ENCODE measurements at regions not wholly inside any gene's neighbourhood (a gene's known extent, or its start where the extent isn't known, plus 50 kb on each side); places are given as distances from the start of the nearest gene placed in this dataset.
A peak's percentile ranks its signal among the peaks of the same experiment; 100 is the strongest.
"Not testable (repeated sequence)": the region's sequence is repeated elsewhere in the genome, so short reads cannot be mapped to it uniquely, and the experiment has no call there.

DNA sequence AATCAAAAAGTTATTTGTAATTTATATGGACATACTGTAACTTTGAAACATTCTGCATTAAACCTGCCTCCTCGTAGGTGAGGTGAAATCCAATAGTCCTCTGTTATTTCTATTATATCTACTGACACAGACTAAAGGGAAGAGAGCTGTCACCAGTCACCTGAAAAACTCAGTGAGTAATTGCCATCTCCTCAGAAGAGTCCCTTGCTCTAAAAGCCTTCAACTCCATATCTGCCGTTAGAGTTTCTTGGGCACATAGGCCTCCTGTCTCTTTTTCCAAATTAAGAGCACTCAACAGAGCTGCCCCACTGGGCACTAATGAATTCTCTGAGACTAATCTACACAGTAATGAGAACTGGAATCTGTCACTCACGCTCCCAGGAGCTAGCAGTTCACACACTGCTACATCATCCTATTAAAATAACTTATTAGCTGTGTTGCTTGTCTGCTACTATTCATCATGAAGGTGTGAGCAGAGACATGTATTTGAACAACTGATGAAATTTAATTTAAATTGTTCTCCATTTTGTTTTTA lies 67.3 kb upstream of the VCAN start:
- no peak for DNase-seq

DNA sequence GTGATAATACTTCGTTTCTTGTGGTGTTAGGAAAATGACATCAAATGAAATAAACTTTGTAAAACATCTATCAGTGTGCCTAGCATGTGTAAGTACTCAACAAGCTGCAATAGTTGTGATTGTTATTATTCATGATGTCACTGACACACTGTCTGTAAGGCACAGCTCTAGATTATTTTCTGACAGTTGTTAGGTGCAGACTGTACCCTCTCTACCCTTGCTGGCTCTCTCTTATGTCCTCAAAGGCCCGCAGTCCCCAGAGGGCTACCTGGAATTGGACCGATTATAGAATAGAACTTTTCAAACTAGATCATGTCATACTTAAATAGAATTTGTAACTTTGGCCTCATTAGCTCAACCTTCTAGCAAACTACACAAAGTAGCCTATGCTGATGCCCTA lies 65.9 kb upstream of the VCAN start:
- no peak for DNase-seq

DNA sequence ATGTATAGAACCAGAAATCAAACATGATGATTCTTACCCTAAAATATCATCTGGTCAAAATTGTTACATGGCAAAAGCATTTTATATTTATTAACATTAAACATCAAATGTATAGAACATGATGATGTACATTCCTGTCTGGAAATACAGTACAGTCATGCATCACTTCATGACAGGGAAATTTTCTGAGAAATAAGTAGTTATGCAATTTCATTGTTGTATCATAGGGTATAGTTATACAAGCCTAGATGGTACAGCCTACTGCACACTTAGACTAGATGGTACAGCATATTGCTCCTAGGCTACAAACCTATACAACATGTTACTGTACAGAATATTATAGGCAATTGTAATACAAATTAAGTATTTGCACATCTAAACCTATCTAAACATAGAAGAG lies 64.6 kb upstream of the VCAN start:
- DNase-seq: no peak

DNA sequence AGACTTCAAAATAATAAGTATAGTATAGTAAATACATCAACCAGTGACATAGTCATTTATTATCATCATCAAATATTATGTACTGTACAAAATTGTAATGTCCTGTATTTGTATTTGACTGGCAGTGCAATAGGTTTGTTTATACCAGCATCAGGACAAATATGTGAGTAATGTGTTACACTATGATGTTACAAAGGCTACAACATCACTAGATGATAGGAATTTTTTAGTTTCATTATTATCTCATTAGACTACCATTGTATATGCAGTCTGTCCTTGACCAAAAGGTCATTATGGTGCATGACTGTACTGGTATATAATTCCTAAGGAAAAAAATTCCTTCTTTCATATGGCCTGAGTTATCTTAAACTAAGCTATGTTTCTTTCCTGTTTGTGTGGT lies 63.6 kb upstream of the VCAN start:
- DNase-seq: peak; percentile 7

DNA sequence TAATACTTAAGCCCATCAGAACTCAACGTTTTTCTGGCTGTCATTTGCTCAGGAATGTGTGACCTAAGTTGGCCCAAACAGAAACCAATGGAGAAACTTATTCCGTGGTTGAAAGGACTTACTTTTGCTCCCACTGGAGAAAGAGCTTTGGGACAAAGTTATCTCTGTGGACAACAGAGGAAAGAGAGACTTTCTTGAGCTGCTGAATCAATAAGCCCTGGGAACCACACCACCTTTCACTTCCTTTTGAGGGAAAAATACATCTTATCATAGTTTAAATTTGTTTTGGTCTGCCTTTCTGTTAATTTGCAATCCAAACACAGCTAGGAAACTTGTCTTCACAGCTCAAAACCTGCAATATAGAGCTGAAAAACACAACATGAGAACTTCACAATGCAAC lies 62.8 kb upstream of the VCAN start:
- no peak for DNase-seq

DNA sequence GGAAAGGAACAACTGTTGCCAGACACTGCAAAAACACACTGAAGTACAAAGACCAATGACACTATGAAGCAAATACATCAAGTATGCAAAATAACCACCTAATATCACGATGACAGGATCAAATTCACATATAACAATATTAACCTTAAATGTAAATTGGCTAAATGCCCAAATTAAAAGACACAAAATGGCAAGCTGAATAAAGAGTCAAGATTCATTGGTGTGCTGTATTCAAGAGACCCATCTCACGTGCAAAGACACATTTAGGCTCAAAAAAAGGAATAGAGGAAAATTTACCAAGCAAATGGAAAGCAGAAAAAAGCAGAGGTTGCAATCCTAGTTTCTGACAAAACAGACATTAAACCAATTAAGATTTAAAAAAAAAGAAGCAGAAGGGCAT lies 61.8 kb upstream of the VCAN start:
- DNase-seq: not testable (repeated sequence)

DNA sequence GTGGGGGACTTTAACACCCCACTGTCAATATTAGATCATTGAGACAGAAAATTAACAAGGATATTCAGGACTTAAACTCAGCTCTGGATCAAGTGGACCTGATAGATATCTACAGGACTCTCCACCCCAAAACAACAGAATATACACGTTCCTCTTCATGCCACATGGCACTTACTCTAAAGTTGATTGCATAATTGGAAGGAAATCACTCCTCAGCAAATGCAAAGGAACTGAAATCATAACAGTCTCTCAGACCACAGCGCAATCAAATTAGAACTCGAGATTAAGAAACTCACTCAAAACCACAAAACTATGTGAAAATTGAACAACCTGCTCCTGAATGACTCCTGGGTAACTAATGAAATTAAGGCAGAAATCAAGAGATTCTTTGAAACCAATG lies 61.2 kb upstream of the VCAN start:
- not testable (repeated sequence) for DNase-seq

DNA sequence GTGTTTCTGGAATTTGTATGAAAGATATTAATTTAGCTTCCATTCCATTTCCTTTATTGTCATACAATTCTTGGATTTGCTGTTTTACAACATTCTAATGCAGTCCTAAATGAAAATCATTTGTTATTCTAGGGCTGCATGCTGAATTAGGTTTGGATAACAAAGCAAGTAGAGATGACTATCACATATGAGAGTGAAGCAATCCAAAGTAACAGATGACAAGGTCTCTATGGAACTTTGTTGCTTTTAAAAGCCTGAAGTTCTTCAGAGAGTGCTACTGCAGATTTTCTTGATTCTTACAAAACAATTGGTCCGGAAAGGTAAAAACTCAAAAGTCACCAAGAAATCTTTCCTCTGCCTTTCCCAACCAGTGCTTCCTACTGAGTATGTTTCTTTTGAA lies 56.9 kb upstream of the VCAN start:
- DNase-seq: no peak

DNA sequence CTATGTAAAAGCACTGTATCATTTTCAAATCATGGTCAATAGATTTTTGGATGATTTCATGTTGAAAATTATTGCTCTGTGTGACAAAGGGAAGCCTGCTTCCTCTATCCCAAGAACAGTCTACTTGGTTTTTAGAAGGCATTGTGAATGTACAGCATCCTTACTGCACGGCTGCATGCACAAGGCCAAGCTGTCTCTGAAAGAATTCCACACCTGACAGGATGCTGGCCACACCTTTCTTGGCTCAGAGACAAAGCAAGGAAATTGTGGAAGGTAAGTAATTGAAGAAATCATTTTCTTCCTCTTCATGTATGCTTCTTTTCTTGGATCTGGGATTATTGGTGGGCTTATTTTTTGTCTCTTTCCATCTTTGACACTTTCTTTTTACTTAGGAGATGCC lies 53.7 kb upstream of the VCAN start:
- no peak for DNase-seq

DNA sequence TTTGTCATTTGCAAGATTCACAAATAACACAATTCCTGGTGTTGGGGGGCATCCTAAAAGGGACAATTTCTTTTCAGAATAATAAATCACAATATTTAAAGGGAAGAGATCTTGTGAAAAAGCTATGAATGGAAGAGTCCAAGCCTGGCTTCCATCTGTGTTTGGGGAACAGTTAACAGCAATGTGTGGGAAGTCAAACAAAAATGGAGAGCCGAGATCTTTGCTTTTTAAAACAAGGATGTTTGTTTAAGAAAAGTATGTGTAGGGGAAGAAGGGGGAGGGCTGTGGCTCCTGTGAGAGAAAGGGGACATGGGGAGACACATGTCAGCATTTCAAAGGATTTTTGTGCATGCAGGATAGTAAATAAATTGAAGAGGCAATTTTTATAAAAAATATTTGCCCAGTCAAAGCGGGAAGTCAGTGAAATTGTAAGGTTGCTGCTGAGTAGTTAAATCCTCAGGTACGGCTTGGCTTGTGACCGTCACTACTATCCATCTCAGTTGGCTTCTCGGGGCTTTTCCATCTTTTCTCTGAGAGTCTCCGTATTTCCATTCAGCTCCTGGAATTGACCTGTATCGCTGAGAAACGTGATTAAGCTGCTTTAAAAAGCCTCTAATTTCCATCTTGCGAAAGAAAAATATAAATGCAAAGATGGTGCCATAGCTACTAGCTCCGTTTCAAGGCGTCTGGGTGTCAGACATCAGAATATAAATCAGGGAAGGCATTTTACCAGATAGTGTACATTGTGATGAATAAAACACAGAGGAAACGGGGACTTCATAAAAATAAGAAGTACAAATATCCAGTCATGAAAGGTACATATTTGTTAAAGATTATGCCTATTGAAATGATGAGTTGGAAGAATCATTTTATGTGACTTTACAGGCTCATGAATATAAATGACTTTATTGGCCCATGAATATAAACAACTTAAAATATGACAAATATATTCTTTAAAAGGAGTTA lies 52.9 kb upstream of the VCAN start:
- DNase-seq: no peak
